Adrenal gland (tissue), 5 donors: ENCODE measurements at regions not wholly inside any gene's neighbourhood (a gene's known extent, or its start where the extent isn't known, plus 50 kb on each side); places are given as distances from the start of the nearest gene placed in this dataset.

Experiments used
- POLR2A ChIP-seq, 2 donors: fragments of 450-650 bp; IDR thresholded peaks; one replicate each; pipeline ENCODE4 v1.6.1; 2017; ENCODE audit warnings: antibody characterized with exemption in 2 of 2, mild to moderate bottlenecking in 2 of 2, moderate library complexity in 1 of 2
- TF ChIP-seq, protein P1 (sequence below), 6 experiments: fragments of 450-650 bp in 4 of 6; fragments of 200-600 bp in 2 of 6; sonication (generic) in 1 of 6; IDR thresholded peaks; 1 replicate in 5 of 6; 2 replicates in 1 of 6; pipeline versions ENCODE4 v1.5.1 to v1.8.0; 2016 to 2021; ENCODE audit warnings: antibody characterized with exemption in 6 of 6, mild to moderate bottlenecking in 2 of 6, moderate library complexity in 1 of 6
- donor health status: DM: no; HTN: no; CAD: no.

DNA sequence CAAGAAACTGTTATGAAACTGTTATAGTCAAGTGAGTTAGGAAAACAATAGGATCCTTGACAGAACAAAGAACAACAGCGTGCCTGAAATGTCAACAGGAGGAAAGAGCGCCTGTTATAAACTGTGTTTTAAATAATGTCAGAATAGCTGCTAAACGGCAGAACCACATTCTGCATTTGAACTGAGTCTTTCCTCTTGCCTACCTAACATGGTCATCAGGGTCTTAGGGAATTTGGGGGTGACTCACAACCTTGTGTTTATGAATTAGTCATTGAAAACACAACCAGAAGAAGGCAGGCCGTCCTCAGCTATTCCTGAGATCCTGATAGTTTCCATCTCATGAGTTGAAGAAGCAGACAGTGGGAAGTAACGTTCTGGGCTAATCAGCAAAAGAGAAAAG, 222.0 kb upstream of the FN1 start:
- TF ChIP-seq, protein P1, sequence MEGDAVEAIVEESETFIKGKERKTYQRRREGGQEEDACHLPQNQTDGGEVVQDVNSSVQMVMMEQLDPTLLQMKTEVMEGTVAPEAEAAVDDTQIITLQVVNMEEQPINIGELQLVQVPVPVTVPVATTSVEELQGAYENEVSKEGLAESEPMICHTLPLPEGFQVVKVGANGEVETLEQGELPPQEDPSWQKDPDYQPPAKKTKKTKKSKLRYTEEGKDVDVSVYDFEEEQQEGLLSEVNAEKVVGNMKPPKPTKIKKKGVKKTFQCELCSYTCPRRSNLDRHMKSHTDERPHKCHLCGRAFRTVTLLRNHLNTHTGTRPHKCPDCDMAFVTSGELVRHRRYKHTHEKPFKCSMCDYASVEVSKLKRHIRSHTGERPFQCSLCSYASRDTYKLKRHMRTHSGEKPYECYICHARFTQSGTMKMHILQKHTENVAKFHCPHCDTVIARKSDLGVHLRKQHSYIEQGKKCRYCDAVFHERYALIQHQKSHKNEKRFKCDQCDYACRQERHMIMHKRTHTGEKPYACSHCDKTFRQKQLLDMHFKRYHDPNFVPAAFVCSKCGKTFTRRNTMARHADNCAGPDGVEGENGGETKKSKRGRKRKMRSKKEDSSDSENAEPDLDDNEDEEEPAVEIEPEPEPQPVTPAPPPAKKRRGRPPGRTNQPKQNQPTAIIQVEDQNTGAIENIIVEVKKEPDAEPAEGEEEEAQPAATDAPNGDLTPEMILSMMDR (IDR thresholded peaks at IDR 0.05) = no peak
- no peak for TF ChIP-seq POLR2A (IDR thresholded peaks at IDR 0.05)
